ENCODE measurements at regions not wholly inside any gene's neighbourhood (a gene's known extent, or its start where the extent isn't known, plus 50 kb on each side); places are given as distances from the start of the nearest gene placed in this dataset.

GRCh38 chr20:4635781-4636180 is 50.5 kb upstream of the PRNP start:
- H3K4me3 ChIP-seq (ENCODE audit: low read depth, low read length, poor library complexity, severe bottlenecking) = no peak overlapping the region
- no peaks in the 10 kb centered on the region for H3K9me3 ChIP-seq (ENCODE audit: low read length)
- H3K4me1 ChIP-seq (ENCODE audit: insufficient read depth, low read length, poor library complexity, severe bottlenecking) = no peaks in the 10 kb centered on the region
- DNase-seq (ENCODE audit: low spot score) = no peak
- POLR2A ChIA-PET = no interaction called here
- no peak overlapping the region for H3K27ac ChIP-seq (ENCODE audit: low read depth, low read length, poor library complexity, severe bottlenecking)
- H4K20me1 ChIP-seq (ENCODE audit: insufficient read depth, low read length) = no peaks in the 10 kb centered on the region
- BruUV-seq (replicated peaks) = no TSS peak
- no peaks in the 10 kb centered on the region for H3K79me2 ChIP-seq (ENCODE audit: insufficient read depth, low read depth, low read length)
- no peak overlapping the region for H3K4me2 ChIP-seq (ENCODE audit: low read length)
- no peaks in the 10 kb centered on the region for H3K36me3 ChIP-seq (ENCODE audit: insufficient read depth, low read length)
- CTCF ChIA-PET (ENCODE audit: unreplicated experiment) = no interaction called here
- H3K9me2 ChIP-seq (ENCODE audit: insufficient read depth, low read length) = no peaks in the 10 kb centered on the region
- H2AFZ ChIP-seq (ENCODE audit: low read length) = no peak overlapping the region
- intact Hi-C loops (cut with micrococcal nuclease; ENCODE audit: unreplicated experiment) = no loop called here
- TF ChIP-seq EZH2phosphoT487 (IDR thresholded peaks at IDR 0.05; ENCODE audit: borderline replicate concordance, low read depth, low read length) (no peak), CTCF (conservative IDR thresholded peaks at IDR 0.05; ENCODE audit: low read length) (no peak)

GRCh38 chr20:4635342-4635741 is 50.9 kb upstream of the PRNP start:
- no peak overlapping the region for H3K4me3 ChIP-seq (ENCODE audit: low read depth, low read length, poor library complexity, severe bottlenecking)
- CTCF ChIA-PET (ENCODE audit: unreplicated experiment) = no interaction called here
- no TSS peak for BruUV-seq (replicated peaks)
- intact Hi-C loops (cut with micrococcal nuclease; ENCODE audit: unreplicated experiment) = no loop called here
- H3K4me1 ChIP-seq (ENCODE audit: insufficient read depth, low read length, poor library complexity, severe bottlenecking) = no peaks in the 10 kb centered on the region
- no peaks in the 10 kb centered on the region for H4K20me1 ChIP-seq (ENCODE audit: insufficient read depth, low read length)
- TF ChIP-seq EZH2phosphoT487 (IDR thresholded peaks at IDR 0.05; ENCODE audit: borderline replicate concordance, low read depth, low read length) (no peak), CTCF (conservative IDR thresholded peaks at IDR 0.05; ENCODE audit: low read length) (no peak)
- H3K79me2 ChIP-seq (ENCODE audit: insufficient read depth, low read depth, low read length) = no peaks in the 10 kb centered on the region
- no peaks in the 10 kb centered on the region for H3K9me2 ChIP-seq (ENCODE audit: insufficient read depth, low read length)
- no peak overlapping the region for H2AFZ ChIP-seq (ENCODE audit: low read length)
- H3K4me2 ChIP-seq (ENCODE audit: low read length) = no peak overlapping the region
- no peak overlapping the region for H3K27ac ChIP-seq (ENCODE audit: low read depth, low read length, poor library complexity, severe bottlenecking)
- no peak for DNase-seq (ENCODE audit: low spot score)
- POLR2A ChIA-PET = interaction anchor here (0.6 kb wide), 1 partner anchor 1391 kb away, joined by 11 read pairs; no protein-coding TSS in a partner anchor
- no peaks in the 10 kb centered on the region for H3K9me3 ChIP-seq (ENCODE audit: low read length)
- no peaks in the 10 kb centered on the region for H3K36me3 ChIP-seq (ENCODE audit: insufficient read depth, low read length)

- Histone ChIP-seq H3K9me3 (ENCODE audit: low read length) (no peaks in the 10 kb centered on the region), H3K4me1 (ENCODE audit: insufficient read depth, low read length, poor library complexity, severe bottlenecking) (no peaks in the 10 kb centered on the region), H3K27ac (ENCODE audit: low read depth, low read length, poor library complexity, severe bottlenecking) (no peak overlapping the region), H3K4me2 (ENCODE audit: low read length) (no peak overlapping the region), H3K36me3 (ENCODE audit: insufficient read depth, low read length) (no peaks in the 10 kb centered on the region), H3K9me2 (ENCODE audit: insufficient read depth, low read length) (no peaks in the 10 kb centered on the region), H4K20me1 (ENCODE audit: insufficient read depth, low read length) (no peaks in the 10 kb centered on the region), H3K4me3 (ENCODE audit: low read depth, low read length, poor library complexity, severe bottlenecking) (no peak overlapping the region), H2AFZ (ENCODE audit: low read length) (no peak overlapping the region), H3K79me2 (ENCODE audit: insufficient read depth, low read depth, low read length) (no peaks in the 10 kb centered on the region)
- TF ChIP-seq CTCF (conservative IDR thresholded peaks at IDR 0.05; ENCODE audit: low read length) (no peak), EZH2phosphoT487 (IDR thresholded peaks at IDR 0.05; ENCODE audit: borderline replicate concordance, low read depth, low read length) (no peak)
- DNase-seq (ENCODE audit: low spot score) = no peak
- CTCF ChIA-PET (ENCODE audit: unreplicated experiment) = no interaction called here
- intact Hi-C loops (cut with micrococcal nuclease; ENCODE audit: unreplicated experiment) = no loop called here
- no TSS peak for BruUV-seq (replicated peaks)
- POLR2A ChIA-PET = no interaction called here
Observed at GRCh38 chr20:4633780-4634179, 52.5 kb upstream of the PRNP start.
